ENCODE measurements at regions not wholly inside any gene's neighbourhood (a gene's known extent, or its start where the extent isn't known, plus 50 kb on each side); places are given as distances from the start of the nearest gene placed in this dataset.

GRCh38 chr4:166341992-166342391 is 469.0 kb downstream of the TLL1 start:
- TF ChIP-seq EZH2 (IDR thresholded peaks at IDR 0.05; ENCODE audit: insufficient read depth, poor library complexity, severe bottlenecking) (no peak), EZH2phosphoT487 (IDR thresholded peaks at IDR 0.05; ENCODE audit: insufficient read depth, low read depth) (no peak)

Measured in GM23248 (cell line).